ENCODE measurements at regions not wholly inside any gene's neighbourhood (a gene's known extent, or its start where the extent isn't known, plus 50 kb on each side); places are given as distances from the start of the nearest gene placed in this dataset.
"Not testable (repeated sequence)": the region's sequence is repeated elsewhere in the genome, so short reads cannot be mapped to it uniquely, and the experiment has no call there.

GRCh38 chr5:122615832-122616231 lies 159.0 kb upstream of the SNX2 start:
- no peak for TF ChIP-seq RBAK (tag by site-specific recombination; IDR thresholded peaks at IDR 0.05)
- TF ChIP-seq ZNF530 (tag by site-specific recombination; IDR thresholded peaks at IDR 0.05; ENCODE audit: low read depth), result no peak
- no peak for TF ChIP-seq TRIM28 (IDR thresholded peaks at IDR 0.05; ENCODE audit: borderline replicate concordance, low read length)
- TF ChIP-seq, protein P1, sequence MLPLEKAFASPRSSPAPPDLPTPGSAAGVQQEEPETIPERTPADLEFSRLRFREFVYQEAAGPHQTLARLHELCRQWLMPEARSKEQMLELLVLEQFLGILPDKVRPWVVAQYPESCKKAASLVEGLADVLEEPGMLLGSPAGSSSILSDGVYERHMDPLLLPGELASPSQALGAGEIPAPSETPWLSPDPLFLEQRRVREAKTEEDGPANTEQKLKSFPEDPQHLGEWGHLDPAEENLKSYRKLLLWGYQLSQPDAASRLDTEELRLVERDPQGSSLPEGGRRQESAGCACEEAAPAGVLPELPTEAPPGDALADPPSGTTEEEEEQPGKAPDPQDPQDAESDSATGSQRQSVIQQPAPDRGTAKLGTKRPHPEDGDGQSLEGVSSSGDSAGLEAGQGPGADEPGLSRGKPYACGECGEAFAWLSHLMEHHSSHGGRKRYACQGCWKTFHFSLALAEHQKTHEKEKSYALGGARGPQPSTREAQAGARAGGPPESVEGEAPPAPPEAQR (tag by site-specific recombination; IDR thresholded peaks at IDR 0.05), result no peak
- TF ChIP-seq ZNF677 (tag by site-specific recombination; IDR thresholded peaks at IDR 0.05), result no peak
- no peak for TF ChIP-seq ZNF394 (tag by site-specific recombination; IDR thresholded peaks at IDR 0.05; ENCODE audit: borderline replicate concordance)
- TF ChIP-seq ZNF366 (tag by site-specific recombination; conservative IDR thresholded peaks at IDR 0.05), result no peak
- TF ChIP-seq ZXDB (tag by site-specific recombination; IDR thresholded peaks at IDR 0.05), result no peak
- TF ChIP-seq WT1 (tag by site-specific recombination; IDR thresholded peaks at IDR 0.05), result no peak
- no peak for TF ChIP-seq MZF1 (tag by site-specific recombination; IDR thresholded peaks at IDR 0.05; ENCODE audit: borderline replicate concordance)
- no peak for TF ChIP-seq KLF7 (tag by site-specific recombination; IDR thresholded peaks at IDR 0.05; ENCODE audit: borderline replicate concordance)
- TF ChIP-seq ZNF548 (tag by site-specific recombination; IDR thresholded peaks at IDR 0.05), result no peak
- no peak for TF ChIP-seq GFI1B (tag by site-specific recombination; IDR thresholded peaks at IDR 0.05)
- no peak overlapping the region for H3K27ac ChIP-seq (ENCODE audit: extremely low read depth, low read depth, low read length)
- peaks cover 2% of the 10 kb centered on the region; the same call in 1 of the 2 replicates for H3K4me1 ChIP-seq (ENCODE audit: control insufficient read depth, insufficient read depth, low read length)
- no peaks in the 10 kb centered on the region for H3K9me3 ChIP-seq (ENCODE audit: control insufficient read depth, insufficient read depth, low read depth, low read length)
- ChIA-PET CTCF (interaction anchor here (0.6 kb wide), 1 partner anchor 60 kb away, joined by 3 read pairs; no protein-coding TSS in a partner anchor), POLR2A (no interaction called here)
- no peak overlapping the region for H3K4me3 ChIP-seq (ENCODE audit: low read depth, low read length)
- no peaks in the 10 kb centered on the region for H3K36me3 ChIP-seq (ENCODE audit: control insufficient read depth in 2 of 2, insufficient read depth in 1 of 2, low read length in 2 of 2)

DNA sequence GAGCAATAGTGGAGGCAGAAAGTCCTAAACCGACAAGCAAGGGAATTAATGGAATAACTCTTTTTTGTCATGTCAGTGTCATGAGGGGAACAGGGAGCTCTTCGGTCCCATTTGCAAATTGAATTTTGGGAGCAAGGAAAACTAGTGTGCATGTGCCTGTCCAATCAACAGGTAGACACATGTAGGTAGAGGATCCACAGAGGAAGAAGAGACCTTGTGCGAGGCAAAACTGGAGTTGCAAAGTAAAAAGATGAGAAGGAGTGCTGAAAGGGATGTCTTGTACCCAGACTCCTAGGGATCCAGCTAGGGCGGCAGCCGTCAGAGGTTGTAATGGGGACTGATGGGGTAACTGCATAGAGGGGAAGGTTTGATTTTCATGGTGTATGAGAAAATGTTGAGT lies 156.8 kb upstream of the SNX2 start:
- H3K27ac ChIP-seq (ENCODE audit: extremely low read depth, low read depth, low read length); H3K9me3 ChIP-seq (ENCODE audit: control insufficient read depth, insufficient read depth, low read depth, low read length); CTCF ChIA-PET; H3K36me3 ChIP-seq (ENCODE audit: control insufficient read depth in 2 of 2, insufficient read depth in 1 of 2, low read length in 2 of 2); H3K4me1 ChIP-seq (ENCODE audit: control insufficient read depth, insufficient read depth, low read length); H3K4me3 ChIP-seq (ENCODE audit: low read depth, low read length); POLR2A ChIA-PET: not testable (repeated sequence)
- TF ChIP-seq SCRT2 (tag by site-specific recombination; IDR thresholded peaks at IDR 0.05), result peak; percentile 56; the same call in 1 of the 2 replicates
- TF ChIP-seq SCRT1 (tag by site-specific recombination; IDR thresholded peaks at IDR 0.05; ENCODE audit: borderline replicate concordance), result peak; percentile 56; the same call in 1 of the 2 replicates

DNA sequence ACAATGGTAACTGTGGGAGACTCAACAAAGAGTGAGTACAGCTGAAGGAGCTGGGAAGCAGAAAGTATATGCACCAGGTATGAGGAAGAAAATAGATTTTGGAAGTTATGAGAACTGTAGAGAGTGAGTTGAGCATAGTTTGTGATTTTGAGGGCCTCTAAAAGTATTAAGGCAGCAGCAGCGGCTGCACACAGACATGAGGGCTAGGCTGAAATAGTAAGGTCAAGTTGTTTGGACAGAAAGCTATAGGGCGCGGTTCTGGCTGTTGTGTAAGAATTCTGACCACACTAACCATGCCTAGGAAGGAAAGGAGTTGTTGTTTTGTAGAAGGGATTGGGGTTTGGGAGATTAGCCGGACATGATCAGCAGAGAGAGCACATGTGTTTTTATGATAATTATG lies 154.1 kb upstream of the SNX2 start:
- CTCF ChIA-PET; H3K4me1 ChIP-seq (ENCODE audit: control insufficient read depth, insufficient read depth, low read length); H3K27ac ChIP-seq (ENCODE audit: extremely low read depth, low read depth, low read length); POLR2A ChIA-PET; H3K36me3 ChIP-seq (ENCODE audit: control insufficient read depth in 2 of 2, insufficient read depth in 1 of 2, low read length in 2 of 2); H3K9me3 ChIP-seq (ENCODE audit: control insufficient read depth, insufficient read depth, low read depth, low read length); H3K4me3 ChIP-seq (ENCODE audit: low read depth, low read length): not testable (repeated sequence)

DNA sequence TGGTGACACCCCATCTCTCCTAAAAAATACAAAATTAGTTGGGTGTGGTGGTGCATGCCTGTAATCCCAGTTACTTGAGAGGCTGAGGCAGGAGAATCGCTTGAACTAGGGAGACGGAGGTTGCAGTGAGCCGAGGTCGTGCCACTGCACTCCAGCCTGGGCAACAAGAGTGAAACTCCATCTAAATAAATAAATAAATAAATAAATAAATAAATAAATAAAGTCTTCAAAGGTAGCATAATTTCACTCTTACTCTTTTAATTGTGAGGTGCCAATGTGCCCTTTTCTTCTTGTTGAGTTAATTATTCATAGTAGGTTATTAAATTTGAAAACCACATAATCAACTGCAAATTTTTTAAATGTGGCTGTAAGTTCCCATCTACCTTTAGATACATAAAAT lies 146.2 kb upstream of the SNX2 start:
- H3K4me1 ChIP-seq (ENCODE audit: control insufficient read depth, insufficient read depth, low read length); H3K27ac ChIP-seq (ENCODE audit: extremely low read depth, low read depth, low read length); POLR2A ChIA-PET; H3K9me3 ChIP-seq (ENCODE audit: control insufficient read depth, insufficient read depth, low read depth, low read length); H3K4me3 ChIP-seq (ENCODE audit: low read depth, low read length); H3K36me3 ChIP-seq (ENCODE audit: control insufficient read depth in 2 of 2, insufficient read depth in 1 of 2, low read length in 2 of 2): not testable (repeated sequence)
- CTCF ChIA-PET, result interaction anchor here (1.2 kb wide), 1 partner anchor 76 kb away, joined by 4 read pairs; no protein-coding TSS in a partner anchor
- TF ChIP-seq ZNF501 (tag by site-specific recombination; IDR thresholded peaks at IDR 0.05) (0 out of 2 replicates have a peak, but pooled peaks have one; percentile 45), ZNF654 (tag by site-specific recombination; IDR thresholded peaks at IDR 0.05; ENCODE audit: low read depth) (0 out of 2 replicates have a peak, but pooled peaks have one; percentile 22), ZXDB (tag by site-specific recombination; IDR thresholded peaks at IDR 0.05) (0 out of 2 replicates have a peak, but pooled peaks have one; percentile 32), ZBTB21 (tag by site-specific recombination; IDR thresholded peaks at IDR 0.05) (0 out of 2 replicates have a peak, but pooled peaks have one; percentile 33), ZNF433 (tag by site-specific recombination; IDR thresholded peaks at IDR 0.05; ENCODE audit: low read depth) (peak; percentile 65), ZNF426 (tag by site-specific recombination; IDR thresholded peaks at IDR 0.05) (peak; percentile 88), ZNF266 (tag by site-specific recombination; IDR thresholded peaks at IDR 0.05; ENCODE audit: low read depth) (peak; percentile 71; the same call in 1 of the 2 replicates), ZNF394 (tag by site-specific recombination; IDR thresholded peaks at IDR 0.05; ENCODE audit: borderline replicate concordance) (peak; percentile 94)
- TF ChIP-seq, protein P2, sequence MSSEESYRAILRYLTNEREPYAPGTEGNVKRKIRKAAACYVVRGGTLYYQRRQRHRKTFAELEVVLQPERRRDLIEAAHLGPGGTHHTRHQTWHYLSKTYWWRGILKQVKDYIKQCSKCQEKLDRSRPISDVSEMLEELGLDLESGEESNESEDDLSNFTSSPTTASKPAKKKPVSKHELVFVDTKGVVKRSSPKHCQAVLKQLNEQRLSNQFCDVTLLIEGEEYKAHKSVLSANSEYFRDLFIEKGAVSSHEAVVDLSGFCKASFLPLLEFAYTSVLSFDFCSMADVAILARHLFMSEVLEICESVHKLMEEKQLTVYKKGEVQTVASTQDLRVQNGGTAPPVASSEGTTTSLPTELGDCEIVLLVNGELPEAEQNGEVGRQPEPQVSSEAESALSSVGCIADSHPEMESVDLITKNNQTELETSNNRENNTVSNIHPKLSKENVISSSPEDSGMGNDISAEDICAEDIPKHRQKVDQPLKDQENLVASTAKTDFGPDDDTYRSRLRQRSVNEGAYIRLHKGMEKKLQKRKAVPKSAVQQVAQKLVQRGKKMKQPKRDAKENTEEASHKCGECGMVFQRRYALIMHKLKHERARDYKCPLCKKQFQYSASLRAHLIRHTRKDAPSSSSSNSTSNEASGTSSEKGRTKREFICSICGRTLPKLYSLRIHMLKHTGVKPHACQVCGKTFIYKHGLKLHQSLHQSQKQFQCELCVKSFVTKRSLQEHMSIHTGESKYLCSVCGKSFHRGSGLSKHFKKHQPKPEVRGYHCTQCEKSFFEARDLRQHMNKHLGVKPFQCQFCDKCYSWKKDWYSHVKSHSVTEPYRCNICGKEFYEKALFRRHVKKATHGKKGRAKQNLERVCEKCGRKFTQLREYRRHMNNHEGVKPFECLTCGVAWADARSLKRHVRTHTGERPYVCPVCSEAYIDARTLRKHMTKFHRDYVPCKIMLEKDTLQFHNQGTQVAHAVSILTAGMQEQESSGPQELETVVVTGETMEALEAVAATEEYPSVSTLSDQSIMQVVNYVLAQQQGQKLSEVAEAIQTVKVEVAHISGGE (tag by site-specific recombination; conservative IDR thresholded peaks at IDR 0.05; ENCODE audit: low read depth), result peak; percentile 83

Measured in HEK293 (cell line).